Common myeloid progenitor, CD34-positive (primary cell): ENCODE measurements at regions not wholly inside any gene's neighbourhood (a gene's known extent, or its start where the extent isn't known, plus 50 kb on each side); places are given as distances from the start of the nearest gene placed in this dataset.

Experiments used
- CTCF ChIA-PET: fragments of 350-600 bp; sonication (Branson Sonifier 250); formaldehyde crosslinking; loops from one replicate; lab custom pipeline; 2021; ENCODE audit warnings: antibody characterized with exemption; lab: Charles Lee
- POLR2A ChIA-PET: fragments of 350-600 bp; sonication (Branson Sonifier 250); formaldehyde crosslinking; loops from one replicate; lab custom pipeline; 2021; ENCODE audit warnings: antibody characterized with exemption; lab: Charles Lee
- DNase-seq, 3 donors: peaks; one replicate each; pipeline versions ENCODE4 v3.0.0 to v3.0.0-alpha.2; 2013
- H3K27ac ChIP-seq, 2 experiments: 1 replicate in 1 of 2; 2 replicates in 1 of 2; pipeline ENCODE4 v1.7.0; 2013; ENCODE audit warnings: inconsistent platforms in 2 of 2, low read length in 2 of 2, mild to moderate bottlenecking in 2 of 2, low read depth in 1 of 2, moderate library complexity in 1 of 2; ENCODE audit not compliant: severe bottlenecking in 2 of 2, insufficient read depth in 1 of 2, poor library complexity in 1 of 2
- H3K27me3 ChIP-seq, 5 experiments: replicated peaks in 2 of 5; 1 replicate in 3 of 5; 2 replicates in 2 of 5; pipeline versions ENCODE4 v1.6.1 to v1.7.0; 2013; ENCODE audit warnings: low read length in 4 of 5, mild to moderate bottlenecking in 2 of 5, moderate library complexity in 2 of 5, inconsistent platforms in 1 of 5; ENCODE audit not compliant: insufficient read depth in 5 of 5, control insufficient read depth in 4 of 5
- H3K36me3 ChIP-seq, 4 experiments: 1 replicate in 2 of 4; 2 replicates in 2 of 4; pipeline versions ENCODE4 v1.6.1 to v1.7.0; 2013; ENCODE audit warnings: low read length in 3 of 4, control low read depth in 1 of 4, mild to moderate bottlenecking in 1 of 4; ENCODE audit not compliant: control insufficient read depth in 4 of 4, insufficient read depth in 4 of 4
- H3K4me1 ChIP-seq, 4 experiments: 1 replicate in 3 of 4; 2 replicates in 1 of 4; pipeline versions ENCODE4 v1.6.1 to v1.7.1; 2013; ENCODE audit warnings: low read length in 3 of 4, mild to moderate bottlenecking in 3 of 4, control low read depth in 1 of 4, inconsistent platforms in 1 of 4, moderate library complexity in 1 of 4; ENCODE audit not compliant: control insufficient read depth in 4 of 4, insufficient read depth in 4 of 4; ENCODE audit errors: control extremely low read depth in 1 of 4
- H3K4me3 ChIP-seq, 7 experiments: 1 replicate in 4 of 7; 2 replicates in 3 of 7; pipeline versions ENCODE4 v1.5.1 to v1.7.0; 2013; ENCODE audit warnings: mild to moderate bottlenecking in 7 of 7, low read length in 6 of 7, moderate library complexity in 6 of 7, inconsistent platforms in 2 of 7, low read depth in 2 of 7, control low read depth in 1 of 7; ENCODE audit not compliant: insufficient read depth in 4 of 7, control insufficient read depth in 1 of 7; ENCODE audit errors: extremely low read depth in 1 of 7
- H3K9me3 ChIP-seq, 5 experiments: 1 replicate in 4 of 5; 2 replicates in 1 of 5; pipeline versions ENCODE4 v1.6.1 to v1.7.1; 2013; ENCODE audit warnings: low read length in 4 of 5, mild to moderate bottlenecking in 2 of 5, inconsistent platforms in 1 of 5, low read depth in 1 of 5, moderate library complexity in 1 of 5; ENCODE audit not compliant: control insufficient read depth in 4 of 5, insufficient read depth in 2 of 5; ENCODE audit errors: control extremely low read depth in 1 of 5
- WGBS: methylation state at CpG from one replicate; pipeline ENCODE4 v1.1.5; 2013; ENCODE audit not compliant: insufficient coverage; 5-methylcytosine and 5-hydroxymethylcytosine counted together

DNA sequence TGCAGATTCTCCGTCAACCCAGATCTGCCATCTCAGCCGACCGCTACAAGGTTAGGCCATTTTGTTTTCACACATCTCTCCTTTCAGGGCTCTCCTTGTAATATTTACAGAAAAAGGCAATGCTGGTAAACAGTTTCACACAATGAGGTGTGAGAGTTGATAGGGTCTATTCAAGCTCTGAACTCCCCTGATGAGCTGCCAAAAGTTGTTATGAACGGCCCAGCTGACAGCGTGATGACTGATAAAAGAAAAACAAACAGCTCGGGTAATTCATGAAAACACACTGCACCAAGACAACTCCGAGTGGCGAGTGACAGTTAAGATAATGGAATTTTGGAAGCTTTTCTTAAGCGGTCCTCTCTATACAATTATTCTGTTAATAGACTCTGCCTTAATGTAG, 68.1 kb upstream of the IRX5 start:
- no peak for DNase-seq
- no peak overlapping the region for H3K27ac ChIP-seq
- POLR2A ChIA-PET, result no interaction called here
- no peaks in the 10 kb centered on the region for H3K9me3 ChIP-seq
- no peaks in the 10 kb centered on the region for H3K36me3 ChIP-seq
- CTCF ChIA-PET, result no interaction called here
- H3K27me3 ChIP-seq, result peaks cover 0 to 11% (median 2%) of the 10 kb centered on the region in 5 experiments
- H3K4me1 ChIP-seq, result no peaks in the 10 kb centered on the region
- WGBS, result 69% methylated on average over 5 of the region's 9 CpGs
- H3K4me3 ChIP-seq, result no peak overlapping the region

DNA sequence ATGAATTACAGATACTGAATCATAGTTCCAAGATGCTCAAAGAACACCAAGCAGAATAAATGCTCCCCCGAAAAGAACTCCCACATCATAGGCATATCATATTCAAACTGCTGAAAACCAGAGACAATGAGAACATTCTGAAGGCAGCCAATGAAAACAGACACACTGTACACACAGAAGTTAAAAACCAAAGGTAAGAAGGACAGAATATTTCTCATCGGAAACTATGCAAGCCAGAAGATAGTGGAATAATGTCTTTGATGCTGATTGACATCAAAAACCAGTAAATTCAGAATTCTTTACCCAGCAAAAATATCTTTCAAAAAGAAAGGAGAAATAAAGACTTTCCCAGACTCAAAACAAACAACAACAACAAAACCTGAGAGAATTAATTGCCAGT, 73.8 kb upstream of the IRX5 start:
- Histone ChIP-seq H3K27me3 (peaks cover 0 to 2% (median 0%) of the 10 kb centered on the region in 5 experiments), H3K27ac (no peak overlapping the region), H3K4me3 (no peak overlapping the region), H3K9me3 (peaks cover 0 to 10% (median 0%) of the 10 kb centered on the region in 5 experiments), H3K4me1 (no peaks in the 10 kb centered on the region), H3K36me3 (no peaks in the 10 kb centered on the region)
- no peak for DNase-seq
- WGBS, result 100% methylated on average over 1 of the region's 2 CpGs
- POLR2A ChIA-PET, result no interaction called here
- CTCF ChIA-PET, result no interaction called here

DNA sequence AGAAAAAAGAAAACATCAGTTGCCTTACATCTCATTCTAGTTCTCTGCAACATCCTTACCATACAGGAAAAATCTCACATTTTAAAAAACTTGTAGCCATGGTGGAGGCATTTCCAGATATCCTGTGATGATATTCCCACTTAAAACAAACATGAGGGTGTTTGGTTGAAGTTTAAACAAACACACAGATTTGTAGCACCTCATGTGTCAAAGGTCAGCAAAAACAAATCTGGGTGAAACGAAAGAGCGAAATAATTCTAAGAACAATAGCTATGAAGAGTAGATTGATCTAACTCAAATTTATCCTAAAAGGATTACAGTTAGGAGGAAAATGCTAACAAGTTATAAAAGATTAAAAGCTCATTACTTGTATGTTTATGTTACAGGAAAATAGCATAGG, 83.1 kb upstream of the IRX5 start:
- peaks cover 0 to 11% (median 0%) of the 10 kb centered on the region in 5 experiments for H3K9me3 ChIP-seq
- no peaks in the 10 kb centered on the region for H3K4me1 ChIP-seq
- no peaks in the 10 kb centered on the region for H3K36me3 ChIP-seq
- no peak overlapping the region for H3K27ac ChIP-seq
- no CpG with 5 or more reads among the region's 2 CpGs for WGBS
- no peak for DNase-seq
- POLR2A ChIA-PET, result no interaction called here
- CTCF ChIA-PET, result no interaction called here
- H3K4me3 ChIP-seq, result no peak overlapping the region
- H3K27me3 ChIP-seq, result peaks cover 0 to 2% (median 0%) of the 10 kb centered on the region in 5 experiments

DNA sequence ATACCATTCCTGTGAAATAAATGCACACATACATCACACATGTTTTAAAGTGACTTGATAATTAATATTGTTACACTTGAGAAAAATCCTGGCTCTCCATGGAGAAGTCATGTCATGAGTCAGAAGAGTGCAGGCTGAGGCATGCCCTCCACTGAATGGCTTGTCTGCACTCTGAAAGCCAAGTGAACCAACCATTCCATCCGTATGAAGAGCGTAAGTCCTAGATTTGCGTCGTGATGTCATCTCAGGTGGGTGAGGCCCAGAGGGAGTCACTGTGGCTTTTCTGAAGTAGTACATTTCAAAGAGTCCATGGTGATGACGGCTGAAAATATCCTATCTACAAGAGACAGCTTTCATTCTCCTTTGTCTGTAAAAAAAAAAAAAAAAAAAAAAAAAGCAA, 83.5 kb upstream of the IRX5 start:
- Histone ChIP-seq H3K4me3 (no peak overlapping the region), H3K4me1 (no peaks in the 10 kb centered on the region), H3K27me3 (peaks cover 0 to 2% (median 0%) of the 10 kb centered on the region in 5 experiments), H3K36me3 (no peaks in the 10 kb centered on the region), H3K9me3 (peaks cover 0 to 11% (median 0%) of the 10 kb centered on the region in 5 experiments), H3K27ac (no peak overlapping the region)
- ChIA-PET CTCF (no interaction called here), POLR2A (no interaction called here)
- no peak for DNase-seq
- WGBS, result 100% methylated on average over 4 of the region's 5 CpGs

DNA sequence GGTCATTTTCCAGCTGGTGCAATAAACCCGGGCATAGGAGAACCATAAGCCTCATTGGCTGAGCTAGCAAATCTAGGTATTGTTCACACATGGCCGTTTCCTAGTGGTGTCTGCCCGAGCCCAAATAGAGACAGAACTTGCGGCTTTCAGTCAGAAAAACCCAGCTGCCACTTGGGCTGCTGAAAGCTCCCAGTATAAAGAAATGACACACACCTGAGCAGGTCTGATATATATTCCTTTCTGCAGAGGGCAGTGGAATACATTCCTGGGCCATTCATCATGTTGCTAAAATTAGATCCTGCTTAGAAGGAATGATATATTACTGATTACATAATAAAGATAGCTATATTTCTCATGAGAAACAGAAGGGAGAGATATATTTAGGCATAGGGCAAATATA, 83.9 kb upstream of the IRX5 start:
- WGBS, result 85% methylated on average over 4 of the region's 4 CpGs
- Histone ChIP-seq H3K27me3 (peaks cover 0 to 2% (median 0%) of the 10 kb centered on the region in 5 experiments), H3K4me1 (no peaks in the 10 kb centered on the region), H3K27ac (no peak overlapping the region), H3K4me3 (no peak overlapping the region), H3K9me3 (peaks cover 0 to 11% (median 0%) of the 10 kb centered on the region in 5 experiments), H3K36me3 (no peaks in the 10 kb centered on the region)
- CTCF ChIA-PET, result no interaction called here
- POLR2A ChIA-PET, result no interaction called here
- DNase-seq, result no peak

DNA sequence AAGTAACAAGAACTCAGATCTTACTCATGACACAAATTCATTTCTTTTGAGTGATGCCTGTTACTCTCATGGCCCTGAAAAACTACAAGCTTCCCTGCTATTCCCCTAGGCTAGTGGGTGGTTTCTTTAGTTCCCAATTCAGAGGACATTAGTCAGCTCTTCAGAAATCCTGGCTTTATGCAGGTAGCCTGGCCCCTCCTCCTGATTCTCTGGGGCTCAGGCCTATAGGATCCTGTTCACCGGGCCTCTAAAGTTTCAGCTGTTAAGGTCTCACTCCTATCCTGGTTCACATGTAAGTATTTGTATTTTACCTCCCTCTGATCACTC, 87.3 kb upstream of the IRX5 start:
- no peaks in the 10 kb centered on the region for H3K36me3 ChIP-seq
- H3K27ac ChIP-seq, result no peak overlapping the region
- no peaks in the 10 kb centered on the region for H3K4me1 ChIP-seq
- DNase-seq, result no peak
- peaks cover 0 to 11% (median 0%) of the 10 kb centered on the region in 5 experiments for H3K9me3 ChIP-seq
- 100% methylated on average over 1 of the region's 1 CpG for WGBS
- H3K4me3 ChIP-seq, result no peak overlapping the region
- ChIA-PET CTCF (no interaction called here), POLR2A (no interaction called here)
- peaks cover 0 to 2% (median 0%) of the 10 kb centered on the region in 5 experiments for H3K27me3 ChIP-seq

DNA sequence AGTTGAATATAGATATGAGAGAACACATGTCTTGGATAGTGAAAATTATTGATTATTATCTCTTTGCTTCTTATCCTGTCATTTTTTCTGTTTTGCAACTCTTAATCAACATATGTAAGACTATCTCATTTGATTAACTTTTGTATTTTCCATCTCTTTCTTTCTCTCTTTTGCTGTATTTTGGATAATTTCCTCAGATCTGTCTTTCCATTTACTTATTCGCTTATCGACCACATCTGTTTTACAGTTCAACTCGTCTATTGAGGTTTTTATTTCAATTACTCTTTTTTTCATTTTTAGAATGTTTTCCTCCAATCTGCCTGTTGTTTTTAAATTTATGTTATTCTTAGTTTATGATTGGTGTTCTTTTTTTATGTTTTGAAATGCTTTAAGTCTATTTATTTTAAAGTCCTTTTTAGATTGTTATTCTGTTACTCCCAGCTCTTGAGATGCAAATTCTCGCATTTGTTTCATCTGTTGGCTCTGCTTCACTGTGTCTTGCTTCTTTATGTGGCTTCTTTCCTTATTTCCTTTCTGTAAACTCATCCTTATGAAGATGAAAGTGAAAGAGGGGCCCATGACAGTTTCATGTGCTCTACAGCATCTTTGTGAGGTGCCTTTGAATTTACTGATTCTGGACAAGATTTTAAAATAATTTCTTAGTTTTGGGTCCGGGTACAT, 87.8 kb upstream of the IRX5 start:
- H3K4me1 ChIP-seq, result no peaks in the 10 kb centered on the region
- 94% methylated on average over 2 of the region's 5 CpGs for WGBS
- H3K4me3 ChIP-seq, result no peak overlapping the region
- no peaks in the 10 kb centered on the region for H3K36me3 ChIP-seq
- CTCF ChIA-PET, result no interaction called here
- POLR2A ChIA-PET, result no interaction called here
- peaks cover 0 to 2% (median 0%) of the 10 kb centered on the region in 5 experiments for H3K27me3 ChIP-seq
- H3K27ac ChIP-seq, result no peak overlapping the region
- DNase-seq, result no peak
- H3K9me3 ChIP-seq, result peaks cover 0 to 11% (median 0%) of the 10 kb centered on the region in 5 experiments
